Endothelial cell of umbilical vein (primary cell): ENCODE measurements at regions not wholly inside any gene's neighbourhood (a gene's known extent, or its start where the extent isn't known, plus 50 kb on each side); places are given as distances from the start of the nearest gene placed in this dataset.

Source experiments
- BruUV-seq: library from RNA; stranded (reverse); fragments of 400-500 nt; replicated peaks from 2 replicates; lab custom pipeline; 2021; lab: Mats Ljungman, UMichigan
- CTCF ChIA-PET: fragments of 300-600, 350-600 bp; sonication (Branson Sonifier 250); formaldehyde crosslinking; loops from one replicate; lab custom pipeline; 2021; ENCODE audit warnings: antibody characterized with exemption, inconsistent platforms; lab: Charles Lee
- POLR2A ChIA-PET: fragments of 300-600, 350-600 bp; sonication (Branson Sonifier 250); formaldehyde crosslinking; loops from one replicate; lab custom pipeline; 2021; ENCODE audit warnings: antibody characterized with exemption, inconsistent platforms; lab: Charles Lee
- DNase-seq: peaks from one replicate; pipeline ENCODE4 v3.0.0-alpha.2; 2011; ENCODE audit warnings: low read depth, low spot score
- FAIRE-seq: peaks from 2 replicates; lab custom pipeline; 2011; peaks lifted over from hg19 to GRCh38; lab: Jason Lieb, UNC
- H2AFZ ChIP-seq: 2 replicates; pipeline ENCODE4 v1.6.0; 2012; ENCODE audit warnings: low read depth, low read length, control low read depth, inconsistent platforms
- H3K27ac ChIP-seq: 2 replicates; pipeline ENCODE4 v1.5.1; 2011; ENCODE audit warnings: low read depth, mild to moderate bottlenecking, control low read depth, low read length, moderate library complexity; ENCODE audit not compliant: insufficient read depth
- H3K27me3 ChIP-seq, 2 experiments: 2 replicates each; pipeline versions ENCODE4 v1.6.0 to v1.6.1; 2011; ENCODE audit warnings: low read length in 2 of 2, mixed read lengths in 1 of 2; ENCODE audit not compliant: control insufficient read depth in 2 of 2, insufficient read depth in 2 of 2
- H3K36me3 ChIP-seq, 2 experiments: 2 replicates in 1 of 2; 3 replicates in 1 of 2; pipeline ENCODE4 v1.5.1; 2011; ENCODE audit warnings: low read length in 2 of 2, mild to moderate bottlenecking in 1 of 2, moderate library complexity in 1 of 2; ENCODE audit not compliant: control insufficient read depth in 2 of 2, insufficient read depth in 2 of 2; ENCODE audit errors: extremely low read depth in 1 of 2
- H3K4me1 ChIP-seq: 3 replicates; pipeline ENCODE4 v1.5.1; 2011; ENCODE audit warnings: mild to moderate bottlenecking, low read length; ENCODE audit not compliant: control insufficient read depth, insufficient read depth; ENCODE audit errors: extremely low read depth
- H3K4me2 ChIP-seq: 2 replicates; pipeline ENCODE4 v1.6.1; 2011; ENCODE audit warnings: low read length, control low read depth, mixed read lengths; ENCODE audit not compliant: insufficient read depth
- H3K4me3 ChIP-seq, 3 experiments: fragments of 200-600 bp in 1 of 3; sonication (generic), shearing (Covaris generic) in 1 of 3; replicated peaks in 1 of 3; 2 replicates each; pipeline ENCODE4 v1.5.1; 2011 to 2016; ENCODE audit warnings: control low read depth in 3 of 3, low read length in 3 of 3, mild to moderate bottlenecking in 2 of 3, inconsistent platforms in 1 of 3, low read depth in 1 of 3, moderate library complexity in 1 of 3; ENCODE audit not compliant: insufficient read depth in 1 of 3
- H3K79me2 ChIP-seq: 2 replicates; pipeline ENCODE4 v1.6.0; 2012; ENCODE audit warnings: low read length, inconsistent platforms; ENCODE audit not compliant: control insufficient read depth, insufficient read depth
- H3K9ac ChIP-seq: replicated peaks from 2 replicates; pipeline ENCODE3; 2011; ENCODE audit warnings: low read length, control low read depth; ENCODE audit not compliant: insufficient read depth; ENCODE audit errors: extremely low read depth
- H3K9me1 ChIP-seq: replicated peaks from 3 replicates; pipeline ENCODE4 v1.6.0; 2011; ENCODE audit warnings: mild to moderate bottlenecking, low read length; ENCODE audit not compliant: control insufficient read depth, insufficient read depth; ENCODE audit errors: extremely low read depth
- H3K9me3 ChIP-seq: replicated peaks from 2 replicates; pipeline ENCODE4 v1.5.1; 2012; ENCODE audit warnings: low read length, inconsistent platforms; ENCODE audit not compliant: control insufficient read depth, insufficient read depth
- H4K20me1 ChIP-seq: replicated peaks from 2 replicates; pipeline ENCODE3; 2011; ENCODE audit warnings: mild to moderate bottlenecking, low read length; ENCODE audit not compliant: control insufficient read depth, insufficient read depth; ENCODE audit errors: extremely low read depth
- EZH2 ChIP-seq: IDR thresholded peaks from 2 replicates; pipeline ENCODE4 v1.6.1; 2012; ENCODE audit warnings: borderline replicate concordance, low read depth, mild to moderate bottlenecking, moderate library complexity, low read length, inconsistent platforms; ENCODE audit not compliant: severe bottlenecking
- FOS ChIP-seq: IDR thresholded peaks from 2 replicates; pipeline ENCODE4 v1.6.1; 2011; ENCODE audit warnings: mild to moderate bottlenecking, low read length, moderate library complexity, borderline replicate concordance; ENCODE audit not compliant: insufficient read depth
- GATA2 ChIP-seq: IDR thresholded peaks from 2 replicates; pipeline ENCODE4 v1.7.0; 2011; ENCODE audit warnings: low read depth, mild to moderate bottlenecking, moderate library complexity, mixed read lengths, low read length; ENCODE audit not compliant: insufficient read length, insufficient read depth
- JUN ChIP-seq: IDR thresholded peaks from 2 replicates; pipeline ENCODE4 v1.6.1; 2011; ENCODE audit warnings: borderline replicate concordance, low read depth; ENCODE audit not compliant: insufficient read length, insufficient read depth
- MYC ChIP-seq: IDR thresholded peaks from one replicate; pipeline ENCODE4 v1.6.1; 2011; ENCODE audit warnings: mild to moderate bottlenecking, low read depth, low read length
- POLR2A ChIP-seq: IDR thresholded peaks from 2 replicates; pipeline ENCODE4 v1.6.1; 2012; ENCODE audit warnings: low read depth, mild to moderate bottlenecking, control low read depth, low read length
- POLR2AphosphoS5 ChIP-seq: IDR thresholded peaks from 2 replicates; pipeline ENCODE4 v1.6.1; 2012; ENCODE audit warnings: low read depth, mild to moderate bottlenecking, control low read depth, low read length, moderate library complexity; ENCODE audit not compliant: insufficient read depth
- dilution Hi-C: fragments of 300-500 bp; cut with MboI; formaldehyde crosslinking; loops from one replicate; pipeline ENCODE4 v1.15.0; 2019; ENCODE audit warnings: low sequenced_read_pairs; ENCODE audit not compliant: extremely low pct_ligation_motif_present
- intact Hi-C: fragments of 100-400 bp; cut with micrococcal nuclease; formaldehyde crosslinking; loops from one replicate; pipeline ENCODE4 v1.10.0; 2022
- TF ChIP-seq, protein P1 (sequence below), 2 donors: IDR thresholded peaks; 1 replicate in 1 of 2; 2 replicates in 1 of 2; pipeline ENCODE4 v1.5.1; 2011; ENCODE audit warnings: low read length in 2 of 2, mild to moderate bottlenecking in 2 of 2, moderate library complexity in 2 of 2, control low read depth in 1 of 2, inconsistent platforms in 1 of 2, low read depth in 1 of 2; ENCODE audit not compliant: insufficient read depth in 1 of 2; ENCODE audit errors: extremely low read depth in 1 of 2
- TF ChIP-seq, protein P2 (sequence below): IDR thresholded peaks from 2 replicates; pipeline ENCODE4 v1.6.1; 2011; ENCODE audit not compliant: insufficient read depth, insufficient read length

DNA sequence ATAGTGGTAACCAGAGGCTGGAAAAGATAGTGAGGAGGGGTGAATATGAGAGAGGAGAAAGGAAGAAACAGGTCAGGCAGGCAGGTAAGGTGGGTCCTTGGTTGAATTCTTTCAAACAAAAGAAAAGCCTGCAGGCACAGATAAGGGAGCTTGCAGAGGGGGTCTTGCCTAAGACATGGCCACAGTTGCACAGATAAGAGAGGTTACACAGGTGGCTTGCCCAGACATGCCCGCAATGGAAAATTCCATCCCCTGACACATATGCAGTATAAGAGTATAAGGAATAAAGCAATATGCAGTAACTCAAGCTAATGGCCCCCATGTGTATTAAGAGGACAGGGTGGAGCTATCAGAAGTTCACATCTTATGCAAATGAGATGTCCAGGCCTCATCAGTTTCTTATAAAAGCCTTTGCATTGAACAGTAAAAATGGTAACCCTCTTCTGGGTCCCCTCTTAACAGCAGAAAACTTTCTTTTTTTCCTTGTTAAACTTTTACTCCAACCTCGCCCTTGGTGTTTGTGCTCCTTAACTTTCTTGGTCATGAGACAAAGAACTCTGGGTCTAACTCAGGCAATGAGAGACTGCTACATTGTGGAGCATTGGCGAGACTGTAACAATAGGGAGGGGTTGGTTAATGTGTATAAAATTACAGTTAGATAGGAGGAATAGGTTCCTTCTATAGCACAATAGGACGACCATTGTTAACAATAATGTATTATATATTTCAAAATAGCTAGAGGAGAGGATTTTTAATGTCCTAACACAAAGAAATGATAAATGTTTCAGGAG is 764.6 kb downstream of the TSN start:
- no peak for FAIRE-seq
- Histone ChIP-seq H3K4me2 (no peak overlapping the region), H2AFZ (no peak overlapping the region), H3K79me2 (no peaks in the 10 kb centered on the region), H3K36me3 (no peaks in the 10 kb centered on the region), H3K4me3 (no peak overlapping the region), H3K9ac (no peak overlapping the region), H3K4me1 (no peaks in the 10 kb centered on the region), H3K27me3 (no peaks in the 10 kb centered on the region), H3K27ac (no peak overlapping the region), H3K9me3 (peaks cover 2% of the 10 kb centered on the region), H4K20me1 (no peaks in the 10 kb centered on the region), H3K9me1 (no peaks in the 10 kb centered on the region)
- TF ChIP-seq, protein P1, sequence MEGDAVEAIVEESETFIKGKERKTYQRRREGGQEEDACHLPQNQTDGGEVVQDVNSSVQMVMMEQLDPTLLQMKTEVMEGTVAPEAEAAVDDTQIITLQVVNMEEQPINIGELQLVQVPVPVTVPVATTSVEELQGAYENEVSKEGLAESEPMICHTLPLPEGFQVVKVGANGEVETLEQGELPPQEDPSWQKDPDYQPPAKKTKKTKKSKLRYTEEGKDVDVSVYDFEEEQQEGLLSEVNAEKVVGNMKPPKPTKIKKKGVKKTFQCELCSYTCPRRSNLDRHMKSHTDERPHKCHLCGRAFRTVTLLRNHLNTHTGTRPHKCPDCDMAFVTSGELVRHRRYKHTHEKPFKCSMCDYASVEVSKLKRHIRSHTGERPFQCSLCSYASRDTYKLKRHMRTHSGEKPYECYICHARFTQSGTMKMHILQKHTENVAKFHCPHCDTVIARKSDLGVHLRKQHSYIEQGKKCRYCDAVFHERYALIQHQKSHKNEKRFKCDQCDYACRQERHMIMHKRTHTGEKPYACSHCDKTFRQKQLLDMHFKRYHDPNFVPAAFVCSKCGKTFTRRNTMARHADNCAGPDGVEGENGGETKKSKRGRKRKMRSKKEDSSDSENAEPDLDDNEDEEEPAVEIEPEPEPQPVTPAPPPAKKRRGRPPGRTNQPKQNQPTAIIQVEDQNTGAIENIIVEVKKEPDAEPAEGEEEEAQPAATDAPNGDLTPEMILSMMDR (IDR thresholded peaks at IDR 0.05; ENCODE audit: extremely low read depth in 1 of 2, insufficient read depth in 1 of 2, low read depth in 1 of 2, low read length in 2 of 2), result no peak
- dilution Hi-C loops, result no loop called here
- no TSS peak for BruUV-seq
- ChIA-PET POLR2A (no interaction called here), CTCF (no interaction called here)
- no peak for DNase-seq
- intact Hi-C loops, result no loop called here

DNA sequence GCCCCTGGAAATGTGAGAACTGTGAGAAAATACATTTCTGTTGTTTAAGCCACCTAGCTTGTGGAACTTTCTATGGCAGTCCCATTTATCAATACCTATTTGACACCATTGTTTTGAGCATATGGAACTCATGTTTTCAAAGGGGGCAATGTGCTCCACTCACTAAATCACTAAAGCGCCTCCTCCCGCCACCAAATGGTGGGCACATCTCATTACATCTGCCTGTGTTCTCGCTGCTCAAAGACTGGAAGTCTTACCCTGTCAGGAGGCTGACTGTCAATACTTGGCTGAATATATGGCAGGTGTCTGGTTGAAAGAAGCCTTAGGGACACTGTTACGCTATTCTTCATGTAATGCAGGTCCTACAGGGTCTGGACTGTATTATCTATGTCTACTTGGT is 767.7 kb downstream of the TSN start:
- Histone ChIP-seq H3K27ac (no peak overlapping the region), H2AFZ (no peak overlapping the region), H3K4me3 (no peak overlapping the region), H3K36me3 (no peaks in the 10 kb centered on the region), H3K4me1 (no peaks in the 10 kb centered on the region), H3K4me2 (no peak overlapping the region), H3K9me1 (no peaks in the 10 kb centered on the region), H4K20me1 (no peaks in the 10 kb centered on the region), H3K9ac (no peak overlapping the region), H3K79me2 (no peaks in the 10 kb centered on the region), H3K9me3 (peaks cover 6% of the 10 kb centered on the region), H3K27me3 (no peaks in the 10 kb centered on the region)
- ChIA-PET CTCF (no interaction called here), POLR2A (no interaction called here)
- TF ChIP-seq POLR2AphosphoS5, result no peak
- TF ChIP-seq, protein P2, sequence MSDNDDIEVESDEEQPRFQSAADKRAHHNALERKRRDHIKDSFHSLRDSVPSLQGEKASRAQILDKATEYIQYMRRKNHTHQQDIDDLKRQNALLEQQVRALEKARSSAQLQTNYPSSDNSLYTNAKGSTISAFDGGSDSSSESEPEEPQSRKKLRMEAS, result no peak
- no peak for TF ChIP-seq EZH2
- TF ChIP-seq JUN, result no peak
- TF ChIP-seq MYC, result no peak
- TF ChIP-seq, protein P1 (IDR thresholded peaks at IDR 0.05; ENCODE audit: extremely low read depth in 1 of 2, insufficient read depth in 1 of 2, low read depth in 1 of 2, low read length in 2 of 2), result no peak
- TF ChIP-seq FOS, result no peak
- no peak for TF ChIP-seq GATA2
- TF ChIP-seq POLR2A, result no peak
- intact Hi-C loops, result no loop called here
- dilution Hi-C loops, result no loop called here
- BruUV-seq, result no TSS peak
- FAIRE-seq (no peak), DNase-seq (no peak)
